Stimulated activated CD8-positive, alpha-beta memory T cell treated with anti-CD3 and anti-CD28 coated beads, Interleukin-7, amount 100 ng/mL, for 24 hours (primary cell): ENCODE measurements at regions not wholly inside any gene's neighbourhood (a gene's known extent, or its start where the extent isn't known, plus 50 kb on each side); places are given as distances from the start of the nearest gene placed in this dataset.

Experiments used
- DNase-seq: peaks from one replicate; pipeline ENCODE4 v3.0.0-alpha.2; 2020; ENCODE audit warnings: low read depth

DNA sequence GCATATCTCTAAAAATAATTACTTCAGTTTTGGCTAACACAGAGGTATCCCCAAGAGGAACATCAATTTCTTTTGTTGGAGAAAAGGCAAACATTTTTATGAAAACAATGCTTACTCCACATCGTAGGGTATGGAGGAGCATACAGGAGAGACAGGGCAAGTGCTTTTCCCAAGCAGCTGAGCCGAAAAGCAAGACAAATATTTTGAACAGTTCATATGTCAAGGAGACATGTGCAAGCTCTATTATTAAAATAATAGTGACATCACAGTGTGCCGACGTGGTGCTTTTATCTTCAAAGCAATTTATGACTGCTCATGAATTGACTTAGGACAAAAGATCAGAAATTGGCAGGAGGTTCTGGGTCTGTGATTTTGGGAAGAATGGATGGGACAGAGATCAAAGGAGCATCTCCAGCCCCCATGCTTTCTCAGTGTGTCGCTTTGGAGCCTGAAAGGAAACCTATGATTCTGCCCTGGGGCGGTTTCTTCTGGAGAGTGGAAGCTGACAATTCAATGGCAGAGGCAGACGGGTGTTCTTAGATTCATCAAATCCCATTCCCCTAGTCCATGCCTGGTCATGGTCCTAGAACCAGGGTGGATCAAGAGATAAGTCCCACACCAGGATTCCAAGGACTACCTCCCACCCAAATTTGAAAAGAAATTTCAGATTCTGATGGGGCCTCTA, 97.1 kb downstream of the JCAD start:
- no peak for DNase-seq

- no peak for DNase-seq
These were observed 98.0 kb downstream of the JCAD start for GRCh38 chr10:29961351-29961750.

- DNase-seq: no peak
These were observed 99.1 kb downstream of the JCAD start for GRCh38 chr10:29960261-29960660.

DNA sequence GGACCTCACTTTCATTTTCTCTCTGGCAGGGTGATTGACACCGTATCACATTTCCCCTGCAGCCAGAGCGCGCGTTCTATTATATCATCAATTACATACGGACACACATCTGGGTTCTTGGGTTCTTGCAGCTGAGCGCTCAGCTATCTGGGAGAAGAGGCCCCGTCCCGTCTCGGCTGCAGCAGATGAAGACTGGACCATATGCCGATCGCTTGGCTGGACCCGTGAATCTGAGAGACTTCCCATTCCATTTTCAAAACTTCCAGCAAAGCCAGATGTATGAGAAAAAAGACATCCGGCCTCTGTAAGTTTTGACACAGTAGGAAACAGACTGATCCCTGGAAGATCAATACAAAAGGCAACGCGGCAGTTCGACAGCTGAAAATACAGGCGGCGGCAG, 99.8 kb downstream of the JCAD start:
- DNase-seq: no peak

GRCh38 chr10:29958440-29958839, 100.9 kb downstream of the JCAD start:
- DNase-seq: no peak

DNA sequence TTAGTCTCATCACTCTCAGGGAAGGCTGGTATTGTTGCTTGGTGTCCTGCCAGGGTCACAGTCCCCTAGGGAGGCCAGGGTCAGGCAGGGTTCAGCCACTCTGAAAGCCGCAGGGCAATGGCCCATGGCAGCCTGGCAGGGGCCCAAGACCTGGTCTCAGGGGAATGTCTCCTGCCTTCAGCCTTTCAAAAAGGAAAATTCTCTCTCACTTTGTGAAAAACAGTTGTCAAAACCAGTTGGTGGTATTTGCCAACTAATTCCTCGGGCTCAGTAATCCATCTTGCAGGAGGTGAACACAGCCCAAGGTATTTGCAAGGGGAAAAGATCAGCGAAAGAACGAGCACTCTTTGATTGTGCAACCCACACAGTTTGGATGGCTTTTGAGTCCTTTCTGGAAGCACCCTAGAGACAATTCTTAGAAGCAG, 101.5 kb downstream of the JCAD start:
- DNase-seq: no peak

DNA sequence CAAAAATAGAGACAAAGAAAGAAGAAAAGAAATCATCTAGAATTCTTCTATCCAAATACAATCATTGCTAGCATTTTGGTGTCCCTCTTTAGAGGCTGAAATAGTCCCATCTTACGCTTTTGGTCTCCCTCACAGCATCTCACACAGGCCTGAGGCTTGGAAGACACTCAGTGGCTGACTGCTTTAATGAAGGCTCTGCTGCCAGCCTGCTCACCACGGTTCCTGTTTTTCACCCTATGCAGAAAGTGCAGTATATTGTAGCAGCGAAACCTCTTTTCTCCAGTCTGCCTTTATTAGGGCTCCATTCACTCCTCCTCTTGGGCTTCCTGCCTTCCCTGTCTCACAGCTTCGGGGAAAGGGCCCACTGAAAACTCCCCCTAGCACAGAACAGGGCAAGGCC, 102.2 kb downstream of the JCAD start:
- DNase-seq: no peak

GRCh38 chr10:29956335-29956924, 103.0 kb downstream of the JCAD start:
- no peak for DNase-seq

- DNase-seq: no peak
These were observed 104.0 kb downstream of the JCAD start for GRCh38 chr10:29955329-29955935.

- no peak for DNase-seq
These were observed 107.9 kb downstream of the JCAD start for GRCh38 chr10:29951441-29951931.

GRCh38 chr10:29950391-29950790, 109.0 kb downstream of the JCAD start:
- DNase-seq: no peak

GRCh38 chr10:29949411-29950011, 109.9 kb downstream of the JCAD start:
- no peak for DNase-seq

GRCh38 chr10:29948881-29949355, 110.5 kb downstream of the JCAD start:
- no peak for DNase-seq

DNA sequence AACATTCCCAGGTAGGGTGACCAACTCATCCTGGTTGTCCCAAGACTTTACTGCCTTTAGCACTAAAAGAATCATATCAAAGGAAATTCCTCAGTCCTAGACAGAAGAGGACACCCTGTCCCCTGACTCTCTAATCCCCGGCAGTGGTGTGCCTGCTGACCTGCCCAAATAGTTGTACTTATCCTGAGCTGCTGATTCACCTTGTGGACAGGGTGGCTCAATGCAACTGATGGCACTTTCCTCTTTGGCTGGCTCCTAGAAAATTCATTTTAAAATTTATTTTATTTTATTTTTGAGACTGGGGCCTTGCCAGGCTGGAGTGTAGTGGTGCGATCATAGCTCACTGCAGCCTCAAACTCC, 111.7 kb downstream of the JCAD start:
- no peak for DNase-seq

DNA sequence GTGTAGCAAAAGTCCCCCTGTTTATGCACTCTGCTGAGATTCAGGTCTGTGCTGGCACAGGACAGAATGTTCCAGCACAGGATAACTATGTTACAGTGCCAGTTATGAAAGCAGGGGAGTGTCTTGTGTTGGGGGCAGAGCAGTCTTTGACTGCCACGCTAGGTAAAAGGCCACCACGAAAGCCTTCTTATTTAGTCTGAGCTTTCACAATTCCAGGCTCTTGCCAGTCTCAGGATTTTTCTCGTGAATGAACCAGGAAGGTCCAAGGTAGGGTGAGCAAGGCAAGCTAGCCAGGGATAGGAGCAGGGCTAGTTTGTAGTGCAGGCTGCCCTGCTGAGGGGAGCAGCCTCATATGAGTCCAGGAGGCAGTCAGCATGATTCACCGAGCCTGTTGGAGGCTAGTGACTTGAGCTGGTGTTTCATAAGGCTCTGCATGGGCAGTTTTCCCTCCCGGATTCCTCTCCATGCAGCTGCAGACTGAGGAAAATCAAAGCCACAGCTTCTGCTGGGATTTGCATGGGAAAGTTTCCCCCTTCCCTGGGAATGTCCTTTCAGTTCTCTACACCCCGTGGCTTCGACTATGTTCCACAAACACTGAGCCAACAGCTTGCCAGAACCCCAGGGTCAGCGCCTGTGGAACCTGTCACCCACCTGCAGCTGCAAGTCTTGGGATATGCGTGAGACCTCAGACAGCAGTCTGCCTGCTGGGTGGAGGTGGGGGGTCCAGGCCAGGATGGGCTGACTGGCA, 112.3 kb downstream of the JCAD start:
- no peak for DNase-seq

- DNase-seq: no peak
These were observed 112.8 kb downstream of the JCAD start for GRCh38 chr10:29946614-29946952.

DNA sequence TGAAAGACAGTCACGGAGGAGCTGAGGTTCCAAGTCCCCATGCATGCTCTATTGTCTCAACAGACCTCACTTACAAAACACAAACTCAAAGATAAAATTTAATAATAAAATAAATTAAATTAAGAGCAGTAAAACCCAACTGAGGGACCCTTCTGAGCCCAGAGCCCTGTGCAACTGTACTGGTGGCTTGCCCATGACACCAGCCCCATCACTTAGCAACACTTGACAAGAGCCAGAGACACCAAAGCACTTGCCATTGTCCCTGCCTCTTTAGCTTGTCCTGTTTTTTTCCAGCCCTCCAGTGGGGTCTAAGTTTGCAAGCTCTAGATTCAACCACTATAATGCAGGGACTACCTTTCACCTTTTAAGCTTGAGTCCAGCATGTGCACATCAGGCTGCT, 117.9 kb downstream of the JCAD start:
- DNase-seq: no peak

- no peak for DNase-seq
These were observed 126.4 kb downstream of the JCAD start for GRCh38 chr10:29932991-29933390.

DNA sequence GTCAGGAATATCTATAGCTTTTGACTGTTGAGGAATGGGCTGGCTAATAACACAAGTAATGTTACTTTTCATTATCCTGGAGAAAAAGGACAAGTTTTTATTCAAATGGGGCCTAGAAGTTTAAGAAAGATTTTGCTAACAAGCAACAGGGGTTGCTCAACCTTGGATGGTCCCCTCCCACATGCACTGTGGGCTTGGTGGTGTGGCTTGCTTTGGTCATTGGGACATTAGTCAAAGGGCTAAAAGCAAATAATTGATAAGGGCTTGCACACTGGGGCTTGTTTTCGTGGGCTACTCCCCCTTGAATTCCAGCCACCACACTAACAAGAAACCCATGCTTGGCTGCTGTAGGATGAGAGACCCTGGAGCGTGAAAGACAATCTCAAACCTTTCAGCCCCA, 127.6 kb downstream of the JCAD start:
- DNase-seq: no peak

DNA sequence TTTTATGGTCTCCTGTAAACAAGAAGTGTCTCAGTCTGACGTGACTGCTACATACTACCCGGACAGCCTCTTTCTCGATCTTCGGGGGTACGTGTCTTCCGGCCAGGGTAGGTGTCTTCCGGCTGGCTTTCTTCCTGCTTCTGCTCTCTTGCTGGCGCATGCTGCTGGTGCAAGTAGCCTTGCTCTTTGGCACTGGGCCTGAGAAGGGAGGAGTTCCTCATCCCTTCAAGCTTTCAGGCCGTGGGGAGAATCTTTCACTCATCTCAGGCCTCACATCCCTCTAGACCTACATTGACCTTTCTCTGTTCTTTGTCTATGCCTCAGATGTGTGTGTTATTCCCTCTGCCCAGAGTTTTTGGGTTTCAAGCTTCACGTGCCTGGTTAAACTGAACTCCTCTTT, 130.4 kb downstream of the JCAD start:
- no peak for DNase-seq

- no peak for DNase-seq
These were observed 132.7 kb downstream of the JCAD start for GRCh38 chr10:29926693-29927048.
